OCI-LY7 (cell line): ENCODE measurements at regions not wholly inside any gene's neighbourhood (a gene's known extent, or its start where the extent isn't known, plus 50 kb on each side); places are given as distances from the start of the nearest gene placed in this dataset.

ENCODE experiments used
- EZH2phosphoT487 ChIP-seq: fragments of 200-600 bp; sonication (generic); IDR thresholded peaks from 2 replicates; pipeline ENCODE4 v1.6.1; 2018; ENCODE audit warnings: low read depth, borderline replicate concordance, mild to moderate bottlenecking, mixed run types, antibody characterized with exemption, low read length, moderate library complexity, mixed read lengths
- TF ChIP-seq, protein P1 (sequence below): fragments of 200-600 bp; sonication (generic); conservative IDR thresholded peaks from 2 replicates; pipeline ENCODE4 v1.5.1; 2014; ENCODE audit warnings: mild to moderate bottlenecking, antibody characterized with exemption, low read length, moderate library complexity, mixed read lengths

DNA sequence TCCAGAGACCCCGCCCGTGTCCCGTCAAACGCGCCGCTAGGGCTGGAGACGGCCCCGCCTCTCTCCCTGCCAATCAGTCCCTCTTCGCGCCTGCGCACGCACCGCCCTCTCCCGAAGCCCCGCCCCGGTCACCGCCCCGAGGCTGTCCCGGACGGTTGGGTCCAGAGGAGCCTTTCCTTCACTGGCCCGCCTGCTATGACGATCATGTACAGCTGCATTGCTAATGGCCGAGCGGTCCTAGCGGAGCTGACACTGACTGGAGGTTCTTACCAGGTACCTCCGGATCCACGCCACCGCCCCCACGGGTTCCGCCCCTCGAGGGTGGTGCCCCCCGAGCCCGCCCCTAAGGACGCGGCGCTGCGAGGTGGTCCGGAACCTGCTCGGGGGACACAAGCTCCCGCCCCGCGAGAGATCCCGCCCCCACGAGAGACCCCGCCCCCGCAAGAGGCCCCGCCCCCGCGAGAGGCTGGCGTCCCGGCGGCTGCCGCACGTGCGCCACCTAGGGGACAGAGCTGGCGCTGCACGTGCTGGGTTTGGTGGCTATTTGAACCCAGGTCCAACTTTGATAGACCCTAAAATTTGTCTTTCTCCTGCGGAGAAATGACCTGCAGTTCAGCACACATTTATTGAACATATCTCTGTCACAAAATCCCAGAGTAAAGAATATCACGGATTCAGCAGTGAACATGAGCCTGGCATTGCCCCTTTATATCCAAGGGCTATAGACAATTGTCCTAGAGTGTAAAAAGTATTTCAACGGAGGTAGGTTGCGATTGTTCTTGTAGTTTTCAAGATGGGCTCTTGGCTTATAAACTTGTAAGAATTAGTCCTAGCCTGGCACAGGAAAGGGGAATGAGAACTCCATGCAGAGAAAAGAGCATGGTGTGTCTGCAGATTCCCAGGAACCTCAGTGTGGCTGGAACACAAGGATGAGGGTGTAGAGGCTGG is 88.7 kb downstream of the HNRNPD start:
- TF ChIP-seq, protein P1, sequence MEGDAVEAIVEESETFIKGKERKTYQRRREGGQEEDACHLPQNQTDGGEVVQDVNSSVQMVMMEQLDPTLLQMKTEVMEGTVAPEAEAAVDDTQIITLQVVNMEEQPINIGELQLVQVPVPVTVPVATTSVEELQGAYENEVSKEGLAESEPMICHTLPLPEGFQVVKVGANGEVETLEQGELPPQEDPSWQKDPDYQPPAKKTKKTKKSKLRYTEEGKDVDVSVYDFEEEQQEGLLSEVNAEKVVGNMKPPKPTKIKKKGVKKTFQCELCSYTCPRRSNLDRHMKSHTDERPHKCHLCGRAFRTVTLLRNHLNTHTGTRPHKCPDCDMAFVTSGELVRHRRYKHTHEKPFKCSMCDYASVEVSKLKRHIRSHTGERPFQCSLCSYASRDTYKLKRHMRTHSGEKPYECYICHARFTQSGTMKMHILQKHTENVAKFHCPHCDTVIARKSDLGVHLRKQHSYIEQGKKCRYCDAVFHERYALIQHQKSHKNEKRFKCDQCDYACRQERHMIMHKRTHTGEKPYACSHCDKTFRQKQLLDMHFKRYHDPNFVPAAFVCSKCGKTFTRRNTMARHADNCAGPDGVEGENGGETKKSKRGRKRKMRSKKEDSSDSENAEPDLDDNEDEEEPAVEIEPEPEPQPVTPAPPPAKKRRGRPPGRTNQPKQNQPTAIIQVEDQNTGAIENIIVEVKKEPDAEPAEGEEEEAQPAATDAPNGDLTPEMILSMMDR, result peak; percentile 89
- TF ChIP-seq EZH2phosphoT487, result no peak
